SKM-1 (cell line): ENCODE measurements at regions not wholly inside any gene's neighbourhood (a gene's known extent, or its start where the extent isn't known, plus 50 kb on each side); places are given as distances from the start of the nearest gene placed in this dataset.
"Not testable (repeated sequence)": the region's sequence is repeated elsewhere in the genome, so short reads cannot be mapped to it uniquely, and the experiment has no call there.

Experiments
- DNase-seq: peaks from one replicate; lab custom pipeline; 2025; ENCODE audit not compliant: unreplicated experiment; lab: John Stamatoyannopoulos, UW

GRCh38 chr1:214859647-214860046 lies 222.9 kb upstream of the KCNK2 start:
- DNase-seq, result no peak

DNA sequence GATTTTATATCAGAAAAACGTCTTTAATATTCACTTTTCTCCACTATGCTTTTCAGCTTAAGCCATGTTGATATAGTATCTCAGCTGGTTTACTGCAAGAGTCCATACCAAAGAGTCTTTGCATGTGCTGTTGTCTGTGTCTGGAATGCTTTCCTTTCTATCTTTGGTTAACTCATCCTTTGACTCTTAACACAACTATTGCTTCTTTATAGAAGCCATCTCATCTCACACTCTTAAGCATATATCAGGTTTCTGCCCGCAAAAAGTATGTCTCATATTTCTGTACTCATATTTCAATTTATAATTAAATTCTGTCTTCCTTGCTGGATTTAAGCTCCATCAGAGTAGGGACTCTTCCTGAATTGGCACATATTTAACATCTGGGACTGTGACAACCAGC lies 220.9 kb upstream of the KCNK2 start:
- no peak for DNase-seq

DNA sequence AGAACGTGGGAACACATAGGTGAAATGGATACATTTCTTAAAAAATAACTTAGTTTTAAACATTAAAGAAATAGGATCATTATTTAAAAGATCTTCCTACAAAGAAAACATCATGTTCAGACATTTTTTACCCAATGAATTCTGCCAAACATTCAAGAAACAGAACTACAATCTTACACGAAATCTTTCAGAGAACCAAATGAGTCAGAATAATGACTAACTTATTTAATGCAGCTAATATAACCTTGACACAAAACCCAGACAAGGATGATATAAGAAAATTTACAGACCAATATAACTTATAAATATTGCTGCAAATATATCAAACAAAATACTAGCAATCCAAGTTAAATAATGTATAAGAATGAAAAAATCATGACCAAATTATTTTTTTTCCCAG lies 220.1 kb upstream of the KCNK2 start:
- no peak for DNase-seq

- DNase-seq, result no peak
Observed at GRCh38 chr1:214864896-214865688, 217.4 kb upstream of the KCNK2 start.

GRCh38 chr1:214870426-214870825 lies 212.1 kb upstream of the KCNK2 start:
- DNase-seq, result not testable (repeated sequence)

- DNase-seq, result no peak
Observed at GRCh38 chr1:214880956-214881355, 201.6 kb upstream of the KCNK2 start.

DNA sequence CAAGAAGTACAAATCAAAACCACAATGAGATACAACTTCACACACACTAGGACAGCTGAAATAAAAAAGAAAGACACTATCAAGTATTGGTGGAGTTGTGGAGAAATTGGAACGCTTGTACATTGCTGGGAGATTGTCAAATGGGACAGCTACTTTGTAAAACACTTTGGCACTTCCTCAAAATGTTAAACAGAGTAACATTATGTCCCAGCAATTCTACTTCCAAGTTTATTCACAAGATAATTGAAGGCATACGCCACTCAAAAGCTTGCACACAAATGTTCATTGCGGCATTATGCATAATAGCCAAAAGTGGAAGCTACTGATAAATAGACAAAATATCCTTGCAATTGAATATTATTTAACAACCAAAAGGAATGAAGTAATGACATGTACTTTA lies 199.9 kb upstream of the KCNK2 start:
- no peak for DNase-seq

- DNase-seq, result no peak
Observed at GRCh38 chr1:214895011-214895600, 187.4 kb upstream of the KCNK2 start.

- DNase-seq, result no peak
Observed at GRCh38 chr1:214896921-214897320, 185.6 kb upstream of the KCNK2 start.

DNA sequence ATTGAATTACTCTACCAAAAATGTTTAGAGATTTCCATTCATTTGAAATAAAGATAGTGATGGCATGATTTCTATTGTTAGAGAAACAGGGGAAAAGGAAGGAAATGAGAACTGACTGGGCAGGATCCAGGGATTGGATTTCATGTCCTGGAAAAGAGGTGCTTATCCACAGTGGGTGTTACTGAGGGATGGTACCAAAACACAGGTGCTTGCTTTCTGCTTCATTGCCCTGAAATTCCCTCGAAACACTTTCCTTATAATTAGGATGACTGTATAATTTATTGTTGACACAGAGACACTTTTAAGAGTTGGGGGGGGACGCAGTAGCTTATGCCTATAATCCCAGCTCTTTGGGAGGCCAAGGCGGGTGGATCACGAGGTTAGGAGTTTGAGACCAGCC lies 185.0 kb upstream of the KCNK2 start:
- DNase-seq, result no peak

DNA sequence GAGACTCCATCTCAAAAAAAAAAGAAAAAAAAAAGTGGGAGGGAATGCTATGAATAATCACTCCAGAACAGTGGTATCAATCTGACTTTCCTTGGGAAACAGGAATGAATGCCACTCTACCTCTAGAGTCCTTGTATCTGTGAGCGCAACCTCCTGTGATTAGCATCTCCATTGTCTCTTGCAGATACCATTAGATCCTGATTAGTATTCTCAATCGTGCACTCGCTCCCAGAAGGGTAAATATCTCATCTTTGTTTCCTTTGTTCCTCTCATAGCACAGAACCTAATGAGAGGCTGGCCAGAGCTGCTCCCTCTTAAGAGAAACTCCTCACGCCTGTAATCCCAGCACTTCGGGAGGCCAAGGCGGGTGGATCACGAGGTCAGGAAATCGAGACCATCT lies 184.4 kb upstream of the KCNK2 start:
- no peak for DNase-seq

- DNase-seq, result no peak
Observed at GRCh38 chr1:214898718-214899117, 183.8 kb upstream of the KCNK2 start.

DNA sequence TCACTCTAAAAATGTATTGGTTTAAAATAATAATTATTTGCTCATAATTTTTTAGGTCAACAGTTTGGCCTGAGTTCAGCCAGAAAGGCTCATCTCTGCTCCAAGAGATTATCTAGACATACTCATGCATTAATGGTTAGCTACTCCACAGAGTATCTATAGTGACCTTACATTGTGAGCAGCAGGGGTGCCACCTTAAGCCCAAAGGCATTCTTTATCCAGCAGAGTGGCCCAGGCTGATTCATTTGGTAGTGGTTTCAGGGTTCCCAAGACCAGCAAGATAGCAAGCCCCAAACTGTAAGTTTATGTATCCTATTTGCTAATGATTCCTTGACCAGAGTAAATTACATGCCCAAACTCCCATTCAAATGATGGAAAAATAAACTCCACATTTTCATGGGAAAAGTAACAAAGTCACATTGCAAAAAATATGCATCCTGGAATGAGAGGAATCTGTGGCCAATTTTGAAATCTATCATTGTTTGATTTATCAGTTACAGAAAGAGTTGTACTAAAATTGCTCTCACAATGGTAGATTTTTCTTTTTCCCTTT lies 182.6 kb upstream of the KCNK2 start:
- no peak for DNase-seq

DNA sequence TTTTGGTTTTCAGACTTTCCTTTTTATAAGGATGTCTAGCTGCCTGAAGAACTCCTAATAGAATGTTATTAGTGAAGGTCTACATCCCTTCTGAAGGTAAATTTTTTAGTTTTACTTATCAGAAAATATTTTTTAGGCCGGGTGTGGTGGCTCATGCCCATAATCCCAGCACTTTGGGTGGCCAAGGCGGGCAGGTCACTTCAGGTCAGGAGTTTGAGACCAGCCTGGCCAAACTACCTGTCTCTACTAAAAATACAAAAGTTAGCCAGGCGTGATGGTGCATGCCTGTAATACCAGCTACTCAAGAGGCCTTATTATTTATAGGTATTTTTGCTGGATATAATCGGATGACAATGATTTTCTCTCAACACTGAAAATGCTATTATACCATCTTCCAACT lies 181.9 kb upstream of the KCNK2 start:
- no peak for DNase-seq

GRCh38 chr1:214901718-214902117 lies 180.8 kb upstream of the KCNK2 start:
- no peak for DNase-seq

DNA sequence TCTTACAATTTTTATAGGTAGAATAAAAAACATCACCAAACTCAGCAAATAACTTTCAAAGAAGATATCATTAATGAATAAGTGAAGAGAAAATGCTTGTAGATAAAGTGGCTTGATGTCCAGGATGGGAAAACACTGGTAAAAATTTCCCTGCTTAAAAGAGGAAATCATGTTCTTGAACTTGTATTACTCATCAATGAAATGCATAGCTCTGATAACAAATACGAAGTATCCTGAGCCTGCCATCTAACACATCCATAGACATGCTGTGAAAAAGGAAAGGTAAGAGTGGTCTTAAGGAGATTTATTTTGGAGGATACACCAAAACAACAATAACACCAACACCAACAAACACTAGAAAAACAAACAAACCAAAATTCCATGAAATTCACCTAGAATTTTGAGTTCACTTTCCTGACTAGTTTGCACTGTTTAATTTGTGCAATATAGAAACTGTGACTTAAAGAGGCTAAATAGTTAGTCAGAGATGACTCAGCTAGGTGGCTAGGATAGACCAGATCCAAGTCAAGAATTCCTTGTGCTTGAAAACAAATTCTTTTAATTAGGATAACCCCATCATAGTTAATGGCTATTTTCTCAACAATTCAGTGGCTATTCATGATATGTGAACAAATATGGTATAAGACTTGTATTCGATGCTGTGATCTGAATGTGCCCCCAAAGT lies 179.8 kb upstream of the KCNK2 start:
- DNase-seq, result no peak

DNA sequence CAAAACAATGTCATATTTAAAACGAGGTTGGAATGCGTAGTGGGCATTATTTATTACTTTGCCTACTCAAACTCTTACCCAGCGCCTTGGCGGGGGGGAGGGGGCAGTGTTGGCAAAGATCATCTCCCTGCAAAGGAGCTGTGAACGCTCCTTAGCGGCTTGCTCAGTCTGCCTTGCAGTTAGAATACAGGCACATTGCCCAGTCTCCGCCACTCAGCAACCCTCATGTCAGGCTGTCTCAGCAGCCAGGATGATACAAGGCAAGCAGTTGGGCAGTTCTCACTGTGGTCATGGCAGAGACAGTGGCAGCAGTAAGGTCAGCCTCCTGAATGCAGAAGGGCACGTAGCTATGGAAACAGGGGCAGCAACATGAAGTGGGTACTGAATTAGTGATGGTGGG lies 170.4 kb upstream of the KCNK2 start:
- no peak for DNase-seq

- DNase-seq, result no peak
Observed at GRCh38 chr1:214913966-214914365, 168.6 kb upstream of the KCNK2 start.

DNA sequence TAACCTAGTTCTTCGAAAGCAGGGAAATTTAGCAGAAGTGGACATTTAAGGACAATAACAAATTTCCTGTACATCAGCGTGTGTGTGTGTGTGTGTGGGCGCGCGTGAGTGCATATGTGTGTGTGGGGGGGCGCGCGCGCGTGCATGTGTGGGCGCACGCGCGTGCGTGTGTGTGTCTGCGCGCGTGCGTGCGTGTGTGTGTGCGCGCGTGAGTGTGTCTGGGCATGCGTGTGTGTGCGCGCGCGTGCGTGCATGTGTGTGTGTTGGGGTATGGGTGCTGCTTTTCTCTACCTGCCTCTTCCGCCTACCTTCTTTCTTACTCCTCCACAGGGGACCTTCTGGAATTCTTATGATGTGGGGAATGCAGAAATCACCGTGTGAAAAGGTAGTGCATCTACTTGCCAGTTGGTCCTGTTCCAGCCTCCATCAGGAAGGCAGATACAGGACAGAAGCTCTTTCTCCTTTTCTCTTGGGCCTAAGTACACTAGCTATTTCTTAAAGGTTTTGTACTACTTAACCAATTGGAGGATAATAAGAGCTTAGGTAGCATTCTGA lies 165.4 kb upstream of the KCNK2 start:
- no peak for DNase-seq

GRCh38 chr1:214918745-214919144 lies 163.8 kb upstream of the KCNK2 start:
- DNase-seq, result no peak

- no peak for DNase-seq
Observed at GRCh38 chr1:214920337-214920736, 162.2 kb upstream of the KCNK2 start.
